Stimulated activated CD8-positive, alpha-beta memory T cell treated with anti-CD3 and anti-CD28 coated beads, Interleukin-12 subunit alpha, Interleukin-12 subunit beta, amount 100 ng/mL, for 24 hours (primary cell): ENCODE measurements at regions not wholly inside any gene's neighbourhood (a gene's known extent, or its start where the extent isn't known, plus 50 kb on each side); places are given as distances from the start of the nearest gene placed in this dataset.

Source experiments
- DNase-seq: peaks from one replicate; pipeline ENCODE4 v3.0.0-alpha.2; 2020; ENCODE audit errors: extremely low read depth

- no peak for DNase-seq
These were observed 297.1 kb upstream of the DUSP10 start for GRCh38 chr1:222038971-222039370.

DNA sequence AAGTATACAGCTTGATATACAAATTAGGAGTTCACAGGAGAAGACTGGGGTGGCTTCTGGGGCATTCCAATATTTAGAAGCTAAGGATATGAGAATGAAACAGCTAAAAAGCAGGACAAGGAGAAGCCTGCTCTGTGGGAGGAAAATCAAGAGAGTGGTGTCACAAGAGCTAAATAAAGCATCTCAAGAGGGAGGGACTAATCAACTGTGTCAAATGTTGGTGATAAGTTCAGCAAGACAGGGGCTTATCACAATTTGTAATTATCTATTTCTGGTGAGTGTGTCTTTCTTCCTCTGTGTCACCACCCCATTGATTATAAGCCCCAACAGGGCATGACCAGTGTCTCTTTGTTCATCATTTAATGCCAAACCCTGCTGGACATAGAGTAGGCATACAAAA lies 295.8 kb upstream of the DUSP10 start:
- DNase-seq: no peak

DNA sequence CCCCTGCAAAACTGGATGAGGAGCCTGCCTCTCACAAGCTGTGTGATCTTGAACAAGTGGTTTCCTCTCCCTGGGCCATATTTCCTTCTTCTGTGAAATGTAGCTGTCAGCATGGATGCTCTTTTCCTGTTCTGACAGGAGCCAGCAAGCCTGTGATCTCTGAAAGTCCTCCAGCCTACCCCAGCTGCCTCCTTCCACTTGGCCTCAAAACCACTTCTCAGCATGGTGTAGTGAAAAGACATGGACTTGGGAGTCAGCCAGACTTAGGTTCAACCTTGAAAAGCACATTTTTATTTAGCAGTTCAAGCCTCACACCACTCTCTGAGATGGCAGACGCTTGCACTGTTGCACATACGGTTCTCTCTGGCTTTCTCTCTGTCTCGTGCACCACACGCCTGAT lies 292.9 kb upstream of the DUSP10 start:
- DNase-seq: no peak

GRCh38 chr1:222033450-222033849 lies 291.6 kb upstream of the DUSP10 start:
- no peak for DNase-seq

DNA sequence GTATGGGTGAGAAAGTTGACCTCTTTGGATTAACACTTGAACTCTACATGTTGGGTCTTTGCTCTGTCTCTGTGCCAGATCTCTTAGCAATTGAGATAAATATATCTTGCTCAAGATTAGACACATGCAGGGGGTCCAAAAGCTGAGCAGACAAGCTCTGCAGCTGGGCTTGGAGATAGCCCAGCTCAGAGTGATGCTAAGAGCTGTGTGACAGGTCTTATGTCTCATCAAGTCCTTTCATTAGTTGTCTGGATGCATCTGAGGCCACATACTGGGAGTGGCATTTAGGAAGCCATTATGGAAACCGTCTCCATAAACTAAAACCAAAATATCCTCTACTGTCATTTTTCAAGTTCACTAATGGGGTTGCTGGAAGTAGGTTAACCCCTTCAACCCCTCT lies 289.4 kb upstream of the DUSP10 start:
- no peak for DNase-seq

DNA sequence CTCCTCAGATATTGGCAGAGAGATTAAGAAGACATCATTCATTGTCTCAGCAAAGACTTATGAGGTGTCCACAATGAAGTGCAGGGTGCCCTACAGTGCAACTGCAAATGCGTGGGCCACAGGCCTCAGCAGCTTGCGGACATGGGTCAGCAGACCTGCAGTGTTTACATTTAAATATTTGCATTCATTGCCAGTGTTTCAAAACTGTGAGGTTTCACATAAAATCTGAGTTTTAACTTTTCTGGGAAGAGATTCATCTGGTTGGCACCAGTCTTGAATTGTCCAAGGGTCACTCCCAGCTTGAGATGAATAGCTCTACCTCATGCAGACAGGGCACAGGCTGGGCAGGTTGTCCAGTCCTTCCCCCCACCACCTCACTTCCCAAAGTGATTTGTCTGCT lies 286.8 kb upstream of the DUSP10 start:
- DNase-seq: no peak

GRCh38 chr1:222028116-222028515 lies 286.2 kb upstream of the DUSP10 start:
- no peak for DNase-seq

DNA sequence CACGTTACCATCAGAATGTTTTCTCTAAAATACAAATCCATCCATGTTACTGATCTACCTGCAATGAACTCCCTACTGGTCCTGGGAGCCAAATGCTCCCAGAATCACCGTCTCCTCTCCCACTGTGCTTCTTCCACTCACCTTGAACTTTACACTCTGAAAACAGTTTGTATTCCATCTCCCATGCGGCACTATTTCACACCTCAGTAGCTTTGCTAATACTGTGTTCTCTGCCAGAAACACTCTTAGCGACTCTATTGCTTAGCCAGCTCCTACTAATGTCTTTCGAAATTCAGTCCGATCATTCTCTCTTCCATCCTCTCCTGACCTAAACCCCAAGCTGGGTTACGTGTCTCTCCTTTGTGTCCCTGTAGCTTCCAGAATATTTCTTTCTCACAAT lies 284.4 kb upstream of the DUSP10 start:
- no peak for DNase-seq

- no peak for DNase-seq
These were observed 281.1 kb upstream of the DUSP10 start for GRCh38 chr1:222023025-222023424.

DNA sequence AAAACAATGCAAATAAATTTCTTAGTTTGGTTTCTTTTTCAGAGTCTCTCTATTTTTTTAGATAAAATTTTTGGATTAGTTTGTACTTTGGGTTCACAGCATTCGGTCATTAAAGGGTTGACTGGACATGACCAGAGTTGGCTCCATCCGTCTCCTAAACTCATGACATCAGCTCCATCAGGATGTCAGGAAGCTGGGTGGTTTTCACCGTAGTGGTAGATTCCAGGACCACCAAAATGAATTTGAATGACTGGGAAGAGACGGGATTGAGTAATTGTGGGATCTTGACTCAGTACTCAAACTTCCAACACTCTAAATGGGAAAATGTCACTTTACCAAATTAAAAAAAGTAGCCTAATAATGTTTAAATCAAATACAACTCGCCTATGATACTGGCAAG lies 279.2 kb upstream of the DUSP10 start:
- no peak for DNase-seq

- no peak for DNase-seq
These were observed 278.7 kb upstream of the DUSP10 start for GRCh38 chr1:222020553-222020952.

DNA sequence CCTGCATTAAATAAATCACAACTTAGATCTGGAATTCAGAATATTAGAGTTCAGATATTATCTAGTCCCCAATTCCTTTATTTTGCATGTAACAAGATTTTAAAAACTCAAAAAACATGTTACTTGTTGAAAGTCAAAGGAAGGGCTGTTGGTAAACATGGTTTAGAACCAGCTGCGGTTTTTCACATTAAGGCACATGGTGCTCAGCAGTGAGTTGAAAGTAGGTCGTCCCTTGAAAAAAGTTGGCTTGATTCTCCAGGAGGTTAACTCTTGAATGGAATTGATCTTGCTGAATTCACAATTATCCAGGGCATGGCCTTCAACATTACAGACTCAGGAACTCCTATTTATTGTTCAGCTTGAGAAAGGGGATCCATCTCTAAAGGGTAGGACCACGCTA lies 277.1 kb upstream of the DUSP10 start:
- DNase-seq: no peak

- DNase-seq: no peak
These were observed 276.2 kb upstream of the DUSP10 start for GRCh38 chr1:222018041-222018440.

DNA sequence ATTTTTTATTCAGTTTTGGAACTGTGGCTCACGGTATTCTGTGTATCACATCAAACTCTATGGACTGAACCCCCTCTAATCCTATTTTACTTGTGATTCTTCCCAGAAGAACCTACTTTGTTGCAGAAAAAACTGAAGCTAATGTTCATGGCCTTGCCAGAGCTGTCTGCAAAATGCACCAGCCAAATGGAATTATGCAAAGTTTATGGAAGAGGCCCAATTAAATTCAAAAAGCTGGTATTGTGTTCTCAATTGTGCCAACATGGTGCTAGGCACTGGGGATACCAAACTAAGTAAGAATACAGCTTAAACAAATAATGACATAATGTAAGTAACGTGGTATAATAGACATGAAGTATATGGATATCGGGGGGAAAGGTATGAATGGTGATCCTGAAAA lies 273.8 kb upstream of the DUSP10 start:
- no peak for DNase-seq

DNA sequence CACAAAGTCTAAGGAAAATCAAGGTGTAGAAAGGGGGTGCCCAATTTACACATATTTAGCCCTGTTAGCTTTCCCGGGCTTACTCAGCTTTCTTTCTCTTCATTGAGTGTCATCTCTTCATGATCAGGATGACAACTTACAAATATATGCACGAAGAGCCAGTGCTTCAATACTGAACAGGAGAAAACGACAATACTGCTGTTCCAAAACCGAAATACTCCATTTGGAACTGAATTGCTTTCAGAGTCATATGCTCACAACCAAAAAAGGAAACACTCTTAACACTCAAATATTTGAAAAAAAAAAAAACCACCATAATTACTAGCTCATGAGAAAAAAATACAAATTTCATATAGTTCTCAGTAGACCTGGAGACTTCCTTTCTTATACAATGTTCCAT lies 272.1 kb upstream of the DUSP10 start:
- no peak for DNase-seq

DNA sequence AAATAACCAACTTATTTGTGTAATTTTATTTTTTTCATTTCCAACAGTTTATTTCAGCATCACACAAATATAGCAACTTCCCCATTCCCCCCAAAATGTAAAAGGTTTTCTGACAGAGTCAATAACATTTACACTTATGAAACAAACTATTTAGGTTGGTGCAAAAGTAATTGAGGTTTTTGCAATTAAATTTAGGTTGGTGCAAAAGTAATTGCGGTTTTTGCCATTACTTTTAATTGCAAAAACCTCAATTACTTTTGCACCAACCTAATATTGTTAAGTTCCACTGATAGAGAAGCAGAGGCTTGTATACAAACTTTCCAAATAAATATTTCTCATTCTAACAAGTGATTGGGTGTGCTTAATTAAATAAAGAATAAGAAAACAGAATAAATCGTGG lies 270.9 kb upstream of the DUSP10 start:
- no peak for DNase-seq

- DNase-seq: no peak
These were observed 268.4 kb upstream of the DUSP10 start for GRCh38 chr1:222010306-222010705.

DNA sequence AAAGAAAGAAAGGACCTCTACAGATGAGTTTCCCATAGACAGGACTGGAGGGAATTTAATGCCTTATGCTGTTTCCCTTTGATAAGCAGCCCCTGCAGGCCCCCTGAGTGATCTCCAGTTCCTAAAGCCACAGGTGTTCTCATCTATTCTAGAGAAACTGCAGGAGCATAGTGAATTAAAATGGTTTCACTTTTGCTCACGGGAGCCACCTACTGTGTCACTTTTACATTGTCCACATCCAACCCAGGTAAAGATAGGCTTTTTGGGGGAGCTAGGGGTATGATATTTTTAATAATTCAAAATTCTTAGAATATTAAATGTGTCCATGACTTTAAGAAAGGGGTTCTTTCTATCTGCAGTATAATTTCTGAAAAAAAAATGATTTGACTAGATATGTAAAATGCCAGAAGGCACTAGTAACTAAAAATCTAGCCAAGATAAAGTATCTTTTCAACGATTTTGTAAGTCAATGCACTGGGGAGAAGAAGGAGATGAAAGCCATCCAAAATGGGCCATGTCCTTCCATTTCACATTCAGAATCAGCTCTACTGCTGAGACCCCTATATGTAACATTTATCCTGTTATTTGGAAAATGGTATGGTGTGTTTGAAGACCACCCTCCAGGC lies 267.3 kb upstream of the DUSP10 start:
- DNase-seq: no peak

DNA sequence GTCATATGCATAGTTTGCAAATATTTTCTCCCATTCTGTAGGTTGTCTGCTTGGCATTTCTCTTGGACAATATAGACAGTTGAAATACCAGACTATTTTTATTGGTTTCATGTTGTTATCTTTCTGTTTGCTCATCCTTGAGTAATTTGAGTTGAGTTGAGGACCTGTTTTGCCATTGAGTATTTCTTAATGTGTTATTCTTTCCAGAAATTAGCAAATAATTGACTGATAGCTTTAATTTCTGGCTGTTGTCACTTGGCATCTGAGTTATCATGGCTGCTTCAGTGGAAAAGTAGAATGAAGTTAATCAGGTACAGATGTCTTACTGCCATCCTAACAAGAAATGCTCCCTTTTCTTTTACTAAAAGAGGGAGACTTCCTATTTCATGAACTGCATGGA lies 264.8 kb upstream of the DUSP10 start:
- no peak for DNase-seq

GRCh38 chr1:222004784-222005183 lies 262.9 kb upstream of the DUSP10 start:
- DNase-seq: no peak

- DNase-seq: no peak
These were observed 262.1 kb upstream of the DUSP10 start for GRCh38 chr1:222004034-222004433.

DNA sequence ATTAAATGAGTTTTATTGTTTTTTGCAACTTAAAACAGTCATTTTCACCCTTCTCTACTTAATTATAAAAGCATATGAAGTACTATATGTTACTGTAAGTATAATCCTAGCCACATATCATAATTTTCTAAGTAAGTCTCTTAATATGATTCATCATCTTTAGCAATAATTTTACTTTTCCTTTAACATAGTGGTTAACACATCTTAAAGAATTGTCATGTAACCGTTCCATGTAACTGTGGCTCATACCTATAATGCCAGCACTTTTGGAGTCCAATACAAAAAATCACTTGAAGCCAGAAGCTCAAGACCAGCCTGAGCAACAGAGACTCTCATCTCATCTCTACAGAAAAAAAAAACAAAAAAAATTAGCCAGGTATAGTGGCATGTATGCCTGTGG lies 260.6 kb upstream of the DUSP10 start:
- no peak for DNase-seq

DNA sequence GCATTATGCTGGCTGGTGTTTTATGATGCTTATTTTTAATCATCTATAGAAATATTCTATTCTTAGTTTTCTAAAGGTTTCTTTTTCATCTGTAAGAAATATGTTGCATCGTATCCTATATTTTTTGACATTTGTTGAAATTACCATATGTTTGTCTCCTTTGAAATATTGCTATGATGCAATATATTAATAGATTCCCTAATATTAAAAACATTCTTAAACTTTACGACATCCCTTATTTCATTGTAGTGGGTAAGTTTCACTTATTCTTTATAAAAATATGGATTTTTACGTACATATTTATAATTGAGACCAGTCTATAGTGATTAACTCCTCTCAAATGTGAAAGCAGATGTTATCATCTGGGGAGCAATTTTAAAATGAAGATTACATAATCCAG lies 258.2 kb upstream of the DUSP10 start:
- no peak for DNase-seq

- DNase-seq: no peak
These were observed 256.9 kb upstream of the DUSP10 start for GRCh38 chr1:221998781-221999180.

GRCh38 chr1:221998186-221998612 lies 256.3 kb upstream of the DUSP10 start:
- DNase-seq: no peak
